ENCODE measurements at regions not wholly inside any gene's neighbourhood (a gene's known extent, or its start where the extent isn't known, plus 50 kb on each side); places are given as distances from the start of the nearest gene placed in this dataset.

DNA sequence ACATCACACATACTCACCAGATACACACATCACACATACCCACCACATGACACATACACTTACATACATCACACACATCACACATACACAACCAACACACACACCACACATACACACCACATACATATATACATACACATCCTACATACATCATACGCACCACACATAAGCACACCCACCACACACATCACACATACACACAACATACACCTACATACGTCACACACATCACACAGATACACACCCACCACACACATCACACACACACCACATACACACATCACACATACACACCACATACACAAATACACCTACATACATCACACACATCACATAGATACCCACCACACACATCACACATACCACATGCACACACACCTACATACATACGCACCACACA lies 158.4 kb downstream of the NDUFA10 start:
- TF ChIP-seq CTCF (optimal IDR thresholded peaks at IDR 0.05 in 1 of 3, IDR thresholded peaks at IDR 0.05 in 1 of 3, conservative IDR thresholded peaks at IDR 0.05 in 1 of 3; ENCODE audit: extremely low read depth in 1 of 3, insufficient read depth in 2 of 3, low read length in 3 of 3) (no peak), EZH2 (IDR thresholded peaks at IDR 0.05; ENCODE audit: low read length) (no peak)

Measured in keratinocyte (primary cell).